ENCODE measurements at regions not wholly inside any gene's neighbourhood (a gene's known extent, or its start where the extent isn't known, plus 50 kb on each side); places are given as distances from the start of the nearest gene placed in this dataset.

DNA sequence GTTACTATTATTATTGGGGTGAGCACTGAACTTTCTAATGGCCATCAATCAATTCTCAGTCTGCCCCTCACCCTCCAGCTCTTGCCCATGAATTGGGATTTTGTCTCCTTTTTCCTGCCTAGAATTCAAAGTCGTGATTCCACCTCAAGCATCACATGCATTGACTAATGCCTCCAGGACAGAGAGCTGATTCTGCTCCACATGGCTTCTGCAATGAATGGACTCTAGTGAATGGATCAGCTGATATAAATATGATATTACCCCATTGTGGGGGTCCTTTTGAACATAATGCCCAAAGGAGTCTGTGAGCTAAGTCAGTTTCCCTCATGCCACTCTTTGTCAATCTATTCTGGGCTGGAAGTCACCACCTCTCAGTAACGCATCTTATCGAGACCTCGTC, 126.4 kb downstream of the OPN5 start:
- TF ChIP-seq, protein P1, sequence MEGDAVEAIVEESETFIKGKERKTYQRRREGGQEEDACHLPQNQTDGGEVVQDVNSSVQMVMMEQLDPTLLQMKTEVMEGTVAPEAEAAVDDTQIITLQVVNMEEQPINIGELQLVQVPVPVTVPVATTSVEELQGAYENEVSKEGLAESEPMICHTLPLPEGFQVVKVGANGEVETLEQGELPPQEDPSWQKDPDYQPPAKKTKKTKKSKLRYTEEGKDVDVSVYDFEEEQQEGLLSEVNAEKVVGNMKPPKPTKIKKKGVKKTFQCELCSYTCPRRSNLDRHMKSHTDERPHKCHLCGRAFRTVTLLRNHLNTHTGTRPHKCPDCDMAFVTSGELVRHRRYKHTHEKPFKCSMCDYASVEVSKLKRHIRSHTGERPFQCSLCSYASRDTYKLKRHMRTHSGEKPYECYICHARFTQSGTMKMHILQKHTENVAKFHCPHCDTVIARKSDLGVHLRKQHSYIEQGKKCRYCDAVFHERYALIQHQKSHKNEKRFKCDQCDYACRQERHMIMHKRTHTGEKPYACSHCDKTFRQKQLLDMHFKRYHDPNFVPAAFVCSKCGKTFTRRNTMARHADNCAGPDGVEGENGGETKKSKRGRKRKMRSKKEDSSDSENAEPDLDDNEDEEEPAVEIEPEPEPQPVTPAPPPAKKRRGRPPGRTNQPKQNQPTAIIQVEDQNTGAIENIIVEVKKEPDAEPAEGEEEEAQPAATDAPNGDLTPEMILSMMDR (IDR thresholded peaks at IDR 0.05): no peak
- POLR2A ChIA-PET: no interaction called here
- Mint-ChIP-seq H3K4me1 (ENCODE audit: low read depth) (no peaks in the 10 kb centered on the region), H3K9me3 (no peaks in the 10 kb centered on the region), H3K36me3 (ENCODE audit: low read depth) (no peaks in the 10 kb centered on the region), H3K27me3 (no peaks in the 10 kb centered on the region), H3K27ac (no peak overlapping the region), H3K4me3 (no peak overlapping the region)
- intact Hi-C loops (cut with micrococcal nuclease): no loop called here
- no peak for ATAC-seq
- CTCF ChIA-PET: no interaction called here
- no peak for DNase-seq

DNA sequence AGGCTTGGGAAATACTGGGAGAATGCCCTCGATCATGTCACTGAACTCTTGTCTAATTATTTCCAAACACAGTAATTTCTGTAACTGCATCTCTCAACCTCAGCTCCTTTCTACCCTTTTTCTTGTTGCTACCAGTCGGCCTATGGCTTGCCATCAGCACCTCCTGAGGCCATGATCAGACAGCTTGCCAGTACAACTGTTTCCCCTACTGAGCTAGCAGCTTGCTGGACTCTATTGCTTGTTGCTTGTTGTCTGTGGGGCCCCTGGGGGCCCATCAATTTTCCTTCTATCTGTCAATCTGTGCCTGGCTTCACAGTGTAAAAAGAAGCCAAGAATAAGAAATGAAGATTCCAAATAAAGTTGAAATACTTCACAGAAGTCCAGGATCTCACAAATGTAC, 123.9 kb downstream of the OPN5 start:
- CTCF ChIA-PET: no interaction called here
- POLR2A ChIA-PET: no interaction called here
- ATAC-seq: no peak

DNA sequence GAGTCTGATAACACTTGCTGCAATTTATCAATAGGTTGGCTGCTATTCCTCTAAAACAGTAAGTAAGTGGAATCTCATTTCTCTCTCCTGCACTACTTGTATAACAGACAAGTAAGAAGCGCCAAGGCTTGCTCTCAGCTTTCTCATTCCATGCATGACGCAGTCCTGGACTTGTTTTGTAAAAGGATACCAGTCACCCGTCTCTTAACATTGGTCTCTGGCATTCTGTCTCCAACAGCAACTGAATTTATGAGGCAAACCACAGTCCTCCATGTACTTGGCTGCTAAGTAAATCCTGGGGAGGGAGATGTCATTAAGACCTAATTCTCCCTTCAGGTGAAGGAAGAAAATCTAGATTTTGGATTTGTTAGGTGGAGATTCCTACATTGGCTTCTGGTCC, 115.4 kb downstream of the OPN5 start:
- H3K27ac Mint-ChIP-seq: no peak overlapping the region
- ATAC-seq: no peak
- no peaks in the 10 kb centered on the region for H3K9me3 Mint-ChIP-seq
- no peaks in the 10 kb centered on the region for H3K27me3 Mint-ChIP-seq
- ChIA-PET CTCF (interaction anchor here (1.2 kb wide), 1 partner anchor 110 kb away, joined by 5 read pairs; no protein-coding TSS in a partner anchor), POLR2A (no interaction called here)
- TF ChIP-seq, protein P1 (IDR thresholded peaks at IDR 0.05): no peak
- intact Hi-C loops (cut with micrococcal nuclease): no loop called here
- no peak for DNase-seq
- H3K36me3 Mint-ChIP-seq (ENCODE audit: low read depth): no peaks in the 10 kb centered on the region
- no peaks in the 10 kb centered on the region for H3K4me1 Mint-ChIP-seq (ENCODE audit: low read depth)
- no peak overlapping the region for H3K4me3 Mint-ChIP-seq

More for the DNA sequence above, 123.9 kb downstream of the OPN5 start:
- intact Hi-C loops (cut with micrococcal nuclease): no loop called here
- DNase-seq: no peak
- Mint-ChIP-seq H3K27ac (no peak overlapping the region), H3K27me3 (no peaks in the 10 kb centered on the region), H3K4me3 (no peak overlapping the region), H3K36me3 (ENCODE audit: low read depth) (no peaks in the 10 kb centered on the region), H3K4me1 (ENCODE audit: low read depth) (no peaks in the 10 kb centered on the region), H3K9me3 (no peaks in the 10 kb centered on the region)
- TF ChIP-seq, protein P1 (IDR thresholded peaks at IDR 0.05): no peak

DNA sequence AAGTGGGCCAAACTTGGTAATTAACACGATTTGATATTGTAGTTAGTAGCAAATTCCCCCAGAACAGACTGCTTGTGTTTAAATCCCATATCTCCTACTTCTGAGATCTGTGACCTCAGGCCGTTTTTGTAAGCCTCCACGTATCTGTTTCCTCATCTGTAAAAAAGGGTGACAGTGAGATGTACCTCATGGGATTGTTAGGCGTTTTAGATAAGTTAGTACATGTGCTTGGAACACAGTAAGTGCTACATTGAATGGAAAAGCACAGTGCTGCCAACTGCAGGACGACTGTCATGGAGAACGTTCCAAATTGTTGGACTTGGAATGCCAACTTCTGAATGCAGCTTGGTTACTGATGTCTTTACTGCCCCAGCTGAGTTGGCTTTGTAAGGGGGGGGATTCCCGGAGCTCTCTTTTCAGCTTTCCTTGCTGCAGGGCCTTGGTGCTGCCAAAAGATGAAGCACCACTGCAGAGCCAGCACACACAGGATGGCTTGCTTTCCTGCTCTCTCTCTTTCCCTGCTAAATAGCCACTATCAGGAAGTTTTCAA, 108.6 kb downstream of the OPN5 start:
- ATAC-seq: no peak
- H3K4me1 Mint-ChIP-seq (ENCODE audit: low read depth): no peaks in the 10 kb centered on the region
- intact Hi-C loops (cut with micrococcal nuclease): no loop called here
- H3K36me3 Mint-ChIP-seq (ENCODE audit: low read depth): no peaks in the 10 kb centered on the region
- POLR2A ChIA-PET: interaction anchor here (0.6 kb wide), 1 partner anchor 99 kb away, joined by 3 read pairs; no protein-coding TSS in a partner anchor
- CTCF ChIA-PET: no interaction called here
- peaks cover 1% of the 10 kb centered on the region for H3K9me3 Mint-ChIP-seq
- no peak overlapping the region for H3K27ac Mint-ChIP-seq
- no peak overlapping the region for H3K4me3 Mint-ChIP-seq
- peaks cover 4% of the 10 kb centered on the region for H3K27me3 Mint-ChIP-seq
- TF ChIP-seq, protein P1 (IDR thresholded peaks at IDR 0.05): no peak
- no peak for DNase-seq

DNA sequence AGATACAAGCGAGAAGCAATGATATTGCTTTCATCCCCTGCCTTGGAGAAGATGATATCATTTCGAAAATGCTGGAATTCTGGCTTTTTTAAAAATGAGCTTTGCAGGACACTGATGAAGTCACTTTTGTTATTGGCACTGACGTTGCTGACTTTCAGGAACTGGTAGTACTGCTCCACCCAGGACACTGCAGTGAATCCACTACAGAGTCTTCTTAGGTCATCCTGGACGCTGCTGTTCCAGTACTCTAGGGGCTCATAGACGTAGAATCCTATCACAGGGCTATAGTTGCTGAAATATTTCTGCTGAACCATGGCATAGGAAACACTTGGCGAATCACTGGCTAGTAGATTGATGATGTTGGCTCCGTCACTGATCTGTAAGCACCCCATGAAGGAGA, 97.2 kb downstream of the OPN5 start:
- intact Hi-C loops (cut with micrococcal nuclease): no loop called here
- TF ChIP-seq, protein P1 (IDR thresholded peaks at IDR 0.05): no peak
- POLR2A ChIA-PET: no interaction called here
- Mint-ChIP-seq H3K27ac (no peak overlapping the region), H3K27me3 (no peaks in the 10 kb centered on the region), H3K4me3 (no peak overlapping the region), H3K9me3 (no peaks in the 10 kb centered on the region), H3K36me3 (ENCODE audit: low read depth) (no peaks in the 10 kb centered on the region), H3K4me1 (ENCODE audit: low read depth) (no peaks in the 10 kb centered on the region)
- no peak for DNase-seq
- CTCF ChIA-PET: no interaction called here
- ATAC-seq: no peak

Measured in activated CD8-positive, alpha-beta T cell treated with anti-CD3 and anti-CD28 coated beads for 36 hours (primary cell).